Panc1 (cell line): ENCODE measurements at regions not wholly inside any gene's neighbourhood (a gene's known extent, or its start where the extent isn't known, plus 50 kb on each side); places are given as distances from the start of the nearest gene placed in this dataset.
"Not testable (repeated sequence)": the region's sequence is repeated elsewhere in the genome, so short reads cannot be mapped to it uniquely, and the experiment has no call there.

Source experiments
- CTCF ChIP-seq: fragments of 450-650 bp; IDR thresholded peaks from 2 replicates; pipeline ENCODE4 v1.5.1; 2017; ENCODE audit warnings: mild to moderate bottlenecking
- POLR2AphosphoS5 ChIP-seq: IDR thresholded peaks from 2 replicates; pipeline ENCODE4 v1.6.1; 2012; ENCODE audit warnings: mild to moderate bottlenecking, low read depth, low read length, moderate library complexity
- REST ChIP-seq, 2 experiments: IDR thresholded peaks; 2 replicates each; pipeline ENCODE4 v1.6.1; 2011 to 2012; ENCODE audit warnings: low read depth in 2 of 2, control low read depth in 1 of 2, low read length in 1 of 2, mild to moderate bottlenecking in 1 of 2, moderate library complexity in 1 of 2; ENCODE audit not compliant: insufficient read depth in 1 of 2
- SIN3A ChIP-seq: IDR thresholded peaks from 2 replicates; pipeline ENCODE4 v1.6.1; 2012; ENCODE audit warnings: low read depth, mild to moderate bottlenecking, low read length, moderate library complexity, borderline replicate concordance; ENCODE audit not compliant: insufficient read depth

- not testable (repeated sequence) for TF ChIP-seq CTCF; POLR2AphosphoS5; SIN3A; REST (IDR thresholded peaks at IDR 0.05; ENCODE audit: insufficient read depth in 1 of 2, low read depth in 2 of 2, low read length in 1 of 2)
Observed at GRCh38 chr2:87277734-87278133, 256.1 kb upstream of the PLGLB1 start.
